ENCODE measurements at regions not wholly inside any gene's neighbourhood (a gene's known extent, or its start where the extent isn't known, plus 50 kb on each side); places are given as distances from the start of the nearest gene placed in this dataset.

GRCh38 chr6:49336514-49337131 lies 126.4 kb downstream of the MMUT start:
- Histone ChIP-seq H3K9me3 (ENCODE audit: insufficient read depth, low read length) (no peaks in the 10 kb centered on the region), H3K4me2 (ENCODE audit: low read depth, low read length, poor library complexity, severe bottlenecking) (no peak overlapping the region), H3K9ac (ENCODE audit: low read length) (no peak overlapping the region), H2AFZ (ENCODE audit: low read depth, low read length, severe bottlenecking) (no peak overlapping the region), H3K4me3 (ENCODE audit: insufficient read depth, low read length, poor library complexity, severe bottlenecking) (no peak overlapping the region), H3K27me3 (ENCODE audit: low read length) (no peaks in the 10 kb centered on the region; the same call in 1 of the 2 replicates), H4K20me1 (ENCODE audit: low read depth, low read length) (no peaks in the 10 kb centered on the region), H3K36me3 (ENCODE audit: low read length) (no peaks in the 10 kb centered on the region), H3K79me2 (ENCODE audit: insufficient read depth, low read length) (no peaks in the 10 kb centered on the region), H3F3A (ENCODE audit: insufficient read depth) (no peaks in the 10 kb centered on the region), H3K9me2 (replicated peaks; ENCODE audit: insufficient read depth, low read length) (no peaks in the 10 kb centered on the region), H3K27ac (ENCODE audit: low read depth, low read length) (no peak overlapping the region)
- TF ChIP-seq CTCF (IDR thresholded peaks at IDR 0.05; ENCODE audit: insufficient read depth, low read length, poor library complexity, severe bottlenecking), result no peak
- TF ChIP-seq EZH2phosphoT487 (conservative IDR thresholded peaks at IDR 0.05; ENCODE audit: low read length), result no peak

GRCh38 chr6:49333345-49334125 lies 129.5 kb downstream of the MMUT start:
- H3F3A ChIP-seq (ENCODE audit: insufficient read depth), result no peaks in the 10 kb centered on the region
- no peak overlapping the region for H3K27ac ChIP-seq (ENCODE audit: low read depth, low read length)
- H3K4me3 ChIP-seq (ENCODE audit: insufficient read depth, low read length, poor library complexity, severe bottlenecking), result no peak overlapping the region
- H3K4me2 ChIP-seq (ENCODE audit: low read depth, low read length, poor library complexity, severe bottlenecking), result no peak overlapping the region
- H2AFZ ChIP-seq (ENCODE audit: low read depth, low read length, severe bottlenecking), result no peak overlapping the region
- no peaks in the 10 kb centered on the region for H3K36me3 ChIP-seq (ENCODE audit: low read length)
- no peaks in the 10 kb centered on the region; the same call in 1 of the 2 replicates for H3K27me3 ChIP-seq (ENCODE audit: low read length)
- TF ChIP-seq EZH2phosphoT487 (conservative IDR thresholded peaks at IDR 0.05; ENCODE audit: low read length) (no peak), CTCF (IDR thresholded peaks at IDR 0.05; ENCODE audit: insufficient read depth, low read length, poor library complexity, severe bottlenecking) (no peak)
- H3K9me3 ChIP-seq (ENCODE audit: insufficient read depth, low read length), result no peaks in the 10 kb centered on the region
- H3K9ac ChIP-seq (ENCODE audit: low read length), result no peak overlapping the region
- no peaks in the 10 kb centered on the region for H3K9me2 ChIP-seq (replicated peaks; ENCODE audit: insufficient read depth, low read length)
- H4K20me1 ChIP-seq (ENCODE audit: low read depth, low read length), result no peaks in the 10 kb centered on the region
- no peaks in the 10 kb centered on the region for H3K79me2 ChIP-seq (ENCODE audit: insufficient read depth, low read length)

GRCh38 chr6:49332781-49333180 lies 130.3 kb downstream of the MMUT start:
- Histone ChIP-seq H3K36me3 (ENCODE audit: low read length) (no peaks in the 10 kb centered on the region), H3K27ac (ENCODE audit: low read depth, low read length) (no peak overlapping the region), H3F3A (ENCODE audit: insufficient read depth) (no peaks in the 10 kb centered on the region), H2AFZ (ENCODE audit: low read depth, low read length, severe bottlenecking) (no peak overlapping the region), H3K9me2 (replicated peaks; ENCODE audit: insufficient read depth, low read length) (no peaks in the 10 kb centered on the region), H3K4me3 (ENCODE audit: insufficient read depth, low read length, poor library complexity, severe bottlenecking) (no peak overlapping the region), H3K9me3 (ENCODE audit: insufficient read depth, low read length) (no peaks in the 10 kb centered on the region), H3K9ac (ENCODE audit: low read length) (no peak overlapping the region), H3K79me2 (ENCODE audit: insufficient read depth, low read length) (no peaks in the 10 kb centered on the region), H4K20me1 (ENCODE audit: low read depth, low read length) (no peaks in the 10 kb centered on the region), H3K4me2 (ENCODE audit: low read depth, low read length, poor library complexity, severe bottlenecking) (no peak overlapping the region), H3K27me3 (ENCODE audit: low read length) (no peaks in the 10 kb centered on the region; the same call in 1 of the 2 replicates)
- TF ChIP-seq EZH2phosphoT487 (conservative IDR thresholded peaks at IDR 0.05; ENCODE audit: low read length), result no peak

GRCh38 chr6:49329186-49329585 lies 133.9 kb downstream of the MMUT start:
- Histone ChIP-seq H4K20me1 (ENCODE audit: low read depth, low read length) (no peaks in the 10 kb centered on the region), H3K27me3 (ENCODE audit: low read length) (no peaks in the 10 kb centered on the region), H3K79me2 (ENCODE audit: insufficient read depth, low read length) (no peaks in the 10 kb centered on the region), H3K36me3 (ENCODE audit: low read length) (no peaks in the 10 kb centered on the region), H2AFZ (ENCODE audit: low read depth, low read length, severe bottlenecking) (no peak overlapping the region), H3K27ac (ENCODE audit: low read depth, low read length) (no peak overlapping the region), H3K9me3 (ENCODE audit: insufficient read depth, low read length) (no peaks in the 10 kb centered on the region), H3F3A (ENCODE audit: insufficient read depth) (no peaks in the 10 kb centered on the region), H3K9ac (ENCODE audit: low read length) (no peak overlapping the region), H3K4me2 (ENCODE audit: low read depth, low read length, poor library complexity, severe bottlenecking) (no peak overlapping the region), H3K9me2 (replicated peaks; ENCODE audit: insufficient read depth, low read length) (no peaks in the 10 kb centered on the region), H3K4me3 (ENCODE audit: insufficient read depth, low read length, poor library complexity, severe bottlenecking) (no peak overlapping the region)
- TF ChIP-seq EZH2phosphoT487 (conservative IDR thresholded peaks at IDR 0.05; ENCODE audit: low read length) (no peak), CTCF (IDR thresholded peaks at IDR 0.05; ENCODE audit: insufficient read depth, low read length, poor library complexity, severe bottlenecking) (no peak)
